ENCODE measurements at regions not wholly inside any gene's neighbourhood (a gene's known extent, or its start where the extent isn't known, plus 50 kb on each side); places are given as distances from the start of the nearest gene placed in this dataset.

GRCh38 chr5:171651102-171651501 is 134.5 kb upstream of the SMIM23 start:
- H3K9me2 ChIP-seq (ENCODE audit: low read depth, low read length): no peaks in the 10 kb centered on the region
- 0 out of 2 replicates have a peak, but pooled peaks cover 2% of the 10 kb centered on the region for H3K9me3 ChIP-seq (ENCODE audit: low read length)
- H4K20me1 ChIP-seq (ENCODE audit: insufficient read depth, low read length): no peaks in the 10 kb centered on the region
- H3K4me1 ChIP-seq (ENCODE audit: insufficient read depth, low read length, severe bottlenecking): no peaks in the 10 kb centered on the region
- no peak overlapping the region for H3K9ac ChIP-seq (ENCODE audit: low read length)
- no peak overlapping the region for H3K27ac ChIP-seq (ENCODE audit: low read depth, low read length, poor library complexity, severe bottlenecking)
- no peak overlapping the region for H2AFZ ChIP-seq (ENCODE audit: low read length)
- TF ChIP-seq EZH2 (IDR thresholded peaks at IDR 0.05; ENCODE audit: borderline replicate concordance, low read length) (no peak), CTCF (IDR thresholded peaks at IDR 0.05; ENCODE audit: low read length) (no peak)
- H3K27me3 ChIP-seq (ENCODE audit: insufficient read depth, low read length): 0 out of 2 replicates have a peak, but pooled peaks cover 4% of the 10 kb centered on the region
- no peak overlapping the region for H3K4me2 ChIP-seq (ENCODE audit: low read length)
- no peak overlapping the region for H3K4me3 ChIP-seq (ENCODE audit: low read depth, low read length, poor library complexity, severe bottlenecking)
- H3K36me3 ChIP-seq (ENCODE audit: insufficient read depth, low read length): no peaks in the 10 kb centered on the region
- no peaks in the 10 kb centered on the region for H3K79me2 ChIP-seq (ENCODE audit: insufficient read depth, low read length)
- H3F3A ChIP-seq (ENCODE audit: insufficient read depth, low read length): no peaks in the 10 kb centered on the region

- no peaks in the 10 kb centered on the region for H3K27me3 ChIP-seq (ENCODE audit: insufficient read depth, low read length)
- no peak overlapping the region for H3K27ac ChIP-seq (ENCODE audit: low read depth, low read length, poor library complexity, severe bottlenecking)
- H3F3A ChIP-seq (ENCODE audit: insufficient read depth, low read length): no peaks in the 10 kb centered on the region
- H4K20me1 ChIP-seq (ENCODE audit: insufficient read depth, low read length): no peaks in the 10 kb centered on the region
- H2AFZ ChIP-seq (ENCODE audit: low read length): no peak overlapping the region
- H3K36me3 ChIP-seq (ENCODE audit: insufficient read depth, low read length): no peaks in the 10 kb centered on the region
- no peak overlapping the region for H3K4me3 ChIP-seq (ENCODE audit: low read depth, low read length, poor library complexity, severe bottlenecking)
- H3K9me3 ChIP-seq (ENCODE audit: low read length): 0 out of 2 replicates have a peak, but pooled peaks cover 2% of the 10 kb centered on the region
- H3K9ac ChIP-seq (ENCODE audit: low read length): no peak overlapping the region
- TF ChIP-seq EZH2 (IDR thresholded peaks at IDR 0.05; ENCODE audit: borderline replicate concordance, low read length) (no peak), CTCF (IDR thresholded peaks at IDR 0.05; ENCODE audit: low read length) (no peak)
- H3K9me2 ChIP-seq (ENCODE audit: low read depth, low read length): no peaks in the 10 kb centered on the region
- H3K79me2 ChIP-seq (ENCODE audit: insufficient read depth, low read length): no peaks in the 10 kb centered on the region
- no peak overlapping the region for H3K4me2 ChIP-seq (ENCODE audit: low read length)
- H3K4me1 ChIP-seq (ENCODE audit: insufficient read depth, low read length, severe bottlenecking): no peaks in the 10 kb centered on the region
Measured at GRCh38 chr5:171654881-171655280, 130.7 kb upstream of the SMIM23 start.

GRCh38 chr5:171657473-171657872 is 128.1 kb upstream of the SMIM23 start:
- 0 out of 2 replicates have a peak, but pooled peaks cover 2% of the 10 kb centered on the region for H3K9me3 ChIP-seq (ENCODE audit: low read length)
- no peaks in the 10 kb centered on the region for H3K27me3 ChIP-seq (ENCODE audit: insufficient read depth, low read length)
- H3K36me3 ChIP-seq (ENCODE audit: insufficient read depth, low read length): no peaks in the 10 kb centered on the region
- no peak overlapping the region for H3K4me3 ChIP-seq (ENCODE audit: low read depth, low read length, poor library complexity, severe bottlenecking)
- H3K9me2 ChIP-seq (ENCODE audit: low read depth, low read length): no peaks in the 10 kb centered on the region
- H2AFZ ChIP-seq (ENCODE audit: low read length): no peak overlapping the region
- no peaks in the 10 kb centered on the region for H3K4me1 ChIP-seq (ENCODE audit: insufficient read depth, low read length, severe bottlenecking)
- H3K9ac ChIP-seq (ENCODE audit: low read length): no peak overlapping the region
- no peak overlapping the region for H3K27ac ChIP-seq (ENCODE audit: low read depth, low read length, poor library complexity, severe bottlenecking)
- no peak overlapping the region for H3K4me2 ChIP-seq (ENCODE audit: low read length)
- no peak for TF ChIP-seq CTCF (IDR thresholded peaks at IDR 0.05; ENCODE audit: low read length)
- no peak for TF ChIP-seq EZH2 (IDR thresholded peaks at IDR 0.05; ENCODE audit: borderline replicate concordance, low read length)
- no peaks in the 10 kb centered on the region for H3F3A ChIP-seq (ENCODE audit: insufficient read depth, low read length)
- H3K79me2 ChIP-seq (ENCODE audit: insufficient read depth, low read length): no peaks in the 10 kb centered on the region
- no peaks in the 10 kb centered on the region for H4K20me1 ChIP-seq (ENCODE audit: insufficient read depth, low read length)
